AG09309 (cell line): ENCODE measurements at regions not wholly inside any gene's neighbourhood (a gene's known extent, or its start where the extent isn't known, plus 50 kb on each side); places are given as distances from the start of the nearest gene placed in this dataset.

Experiments
- DNase-seq: peaks from one replicate; pipeline ENCODE4 v3.0.0-alpha.2; 2010; ENCODE audit warnings: low read depth
- H3K4me3 ChIP-seq: 2 replicates; pipeline ENCODE4 v1.5.1; 2011; ENCODE audit warnings: mild to moderate bottlenecking, low read depth, low read length, moderate library complexity; ENCODE audit not compliant: control insufficient read depth
- TF ChIP-seq, protein P1 (sequence below): IDR thresholded peaks from 2 replicates; pipeline ENCODE4 v1.5.1; 2011; ENCODE audit warnings: mild to moderate bottlenecking, low read depth, low read length, inconsistent platforms; ENCODE audit not compliant: insufficient read depth, control insufficient read depth; ENCODE audit errors: missing control alignments

- TF ChIP-seq, protein P1, sequence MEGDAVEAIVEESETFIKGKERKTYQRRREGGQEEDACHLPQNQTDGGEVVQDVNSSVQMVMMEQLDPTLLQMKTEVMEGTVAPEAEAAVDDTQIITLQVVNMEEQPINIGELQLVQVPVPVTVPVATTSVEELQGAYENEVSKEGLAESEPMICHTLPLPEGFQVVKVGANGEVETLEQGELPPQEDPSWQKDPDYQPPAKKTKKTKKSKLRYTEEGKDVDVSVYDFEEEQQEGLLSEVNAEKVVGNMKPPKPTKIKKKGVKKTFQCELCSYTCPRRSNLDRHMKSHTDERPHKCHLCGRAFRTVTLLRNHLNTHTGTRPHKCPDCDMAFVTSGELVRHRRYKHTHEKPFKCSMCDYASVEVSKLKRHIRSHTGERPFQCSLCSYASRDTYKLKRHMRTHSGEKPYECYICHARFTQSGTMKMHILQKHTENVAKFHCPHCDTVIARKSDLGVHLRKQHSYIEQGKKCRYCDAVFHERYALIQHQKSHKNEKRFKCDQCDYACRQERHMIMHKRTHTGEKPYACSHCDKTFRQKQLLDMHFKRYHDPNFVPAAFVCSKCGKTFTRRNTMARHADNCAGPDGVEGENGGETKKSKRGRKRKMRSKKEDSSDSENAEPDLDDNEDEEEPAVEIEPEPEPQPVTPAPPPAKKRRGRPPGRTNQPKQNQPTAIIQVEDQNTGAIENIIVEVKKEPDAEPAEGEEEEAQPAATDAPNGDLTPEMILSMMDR, result no peak
- DNase-seq, result no peak
- H3K4me3 ChIP-seq, result no peak overlapping the region
Observed at GRCh38 chr5:104139840-104140239, 577.3 kb upstream of the NUDT12 start.

GRCh38 chr5:104130320-104130719 lies 567.7 kb upstream of the NUDT12 start:
- DNase-seq, result no peak
- TF ChIP-seq, protein P1, result no peak
- no peak overlapping the region for H3K4me3 ChIP-seq

- no peak overlapping the region for H3K4me3 ChIP-seq
- TF ChIP-seq, protein P1, result no peak
- no peak for DNase-seq
Observed at GRCh38 chr5:104128348-104128747, 565.8 kb upstream of the NUDT12 start.

- TF ChIP-seq, protein P1, result no peak
- no peak overlapping the region for H3K4me3 ChIP-seq
- no peak for DNase-seq
Observed at GRCh38 chr5:104126980-104127379, 564.4 kb upstream of the NUDT12 start.

DNA sequence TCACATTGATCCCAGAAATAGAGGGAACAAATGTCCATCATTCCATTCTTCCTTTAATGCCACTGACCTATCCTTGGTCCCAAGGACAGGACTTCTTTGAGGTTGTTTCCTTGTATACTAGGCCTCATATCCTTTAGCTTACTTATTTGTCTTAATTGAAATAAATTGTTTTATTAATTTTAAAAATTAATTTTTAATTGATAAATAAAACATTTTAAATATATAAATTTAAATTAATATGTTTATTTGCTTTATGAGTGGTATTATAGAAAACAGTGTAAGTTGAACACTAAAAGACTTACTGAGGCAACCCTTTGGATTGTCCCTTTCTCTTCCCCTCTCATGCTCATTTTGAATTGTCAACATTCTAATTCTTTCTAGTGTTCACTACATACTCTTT lies 556.9 kb upstream of the NUDT12 start:
- TF ChIP-seq, protein P1, result no peak
- DNase-seq, result no peak
- H3K4me3 ChIP-seq, result no peak overlapping the region

- TF ChIP-seq, protein P1, result no peak
- no peak for DNase-seq
- H3K4me3 ChIP-seq, result no peak overlapping the region
Observed at GRCh38 chr5:104111632-104112031, 549.0 kb upstream of the NUDT12 start.

DNA sequence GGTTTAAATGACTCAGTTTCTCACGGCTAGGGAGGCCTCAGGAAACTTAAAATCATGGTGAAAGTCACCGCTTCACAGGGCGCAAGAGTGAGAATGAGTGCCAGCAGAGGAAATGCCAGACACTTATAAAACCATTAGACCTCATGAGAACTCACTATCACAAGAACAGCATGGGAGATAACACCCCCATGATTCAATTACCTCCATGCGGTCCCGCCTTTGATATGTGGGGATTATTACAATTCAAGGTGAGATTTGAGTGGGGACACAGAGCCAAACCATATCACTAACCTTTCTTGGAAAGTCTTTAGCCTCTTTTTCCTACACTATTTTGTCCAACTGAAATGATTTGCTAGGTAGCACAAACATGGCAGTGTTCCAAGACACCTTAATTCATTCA lies 533.9 kb upstream of the NUDT12 start:
- TF ChIP-seq, protein P1, result no peak
- no peak for DNase-seq
- no peak overlapping the region for H3K4me3 ChIP-seq
